CD4-positive, alpha-beta memory T cell (primary cell): ENCODE measurements at regions not wholly inside any gene's neighbourhood (a gene's known extent, or its start where the extent isn't known, plus 50 kb on each side); places are given as distances from the start of the nearest gene placed in this dataset.

Source experiments
- CTCF ChIA-PET: fragments of 350-600 bp; sonication (Branson Sonifier 250); formaldehyde crosslinking; loops from one replicate; lab custom pipeline; 2021; ENCODE audit warnings: inconsistent platforms; ENCODE audit not compliant: partially characterized antibody; lab: Charles Lee
- POLR2A ChIA-PET: fragments of 350-600 bp; sonication (Branson Sonifier 250); formaldehyde crosslinking; loops from one replicate; lab custom pipeline; 2021; ENCODE audit not compliant: partially characterized antibody; lab: Charles Lee
- DNase-seq, 5 donors: peaks; one replicate each; pipeline versions ENCODE4 v3.0.0 to v3.0.0-alpha.2; 2020 to 2022; ENCODE audit warnings: mixed read lengths in 1 of 5
- H3K27ac ChIP-seq: one replicate; pipeline ENCODE4 v1.7.0; 2013; ENCODE audit warnings: low read depth, low read length
- H3K27me3 ChIP-seq: 2 replicates; pipeline ENCODE4 v1.7.0; 2013; ENCODE audit warnings: mild to moderate bottlenecking, low read length, moderate library complexity; ENCODE audit not compliant: insufficient read depth
- H3K36me3 ChIP-seq: 2 replicates; pipeline ENCODE4 v1.7.0; 2013; ENCODE audit warnings: mild to moderate bottlenecking, low read length, moderate library complexity; ENCODE audit not compliant: insufficient read depth
- H3K4me1 ChIP-seq: 2 replicates; pipeline ENCODE4 v1.7.0; 2013; ENCODE audit warnings: mild to moderate bottlenecking, low read length, moderate library complexity; ENCODE audit not compliant: insufficient read depth
- H3K4me3 ChIP-seq, 2 donors: one replicate each; pipeline ENCODE4 v1.7.0; 2013; ENCODE audit warnings: low read length in 2 of 2, mild to moderate bottlenecking in 1 of 2
- H3K9me3 ChIP-seq, 2 donors: one replicate each; pipeline ENCODE4 v1.7.0; 2013; ENCODE audit warnings: low read length in 2 of 2, control low read depth in 1 of 2; ENCODE audit not compliant: control insufficient read depth in 1 of 2
- H3K27ac Mint-ChIP-seq, 7 donors: one replicate each; pipeline ENCODE4 v1.8.0; 2020 to 2021; ENCODE audit warnings: mixed read lengths in 7 of 7, mild to moderate bottlenecking in 6 of 7, inconsistent platforms in 3 of 7, moderate library complexity in 3 of 7
- H3K27me3 Mint-ChIP-seq, 2 donors: one replicate each; pipeline ENCODE4 v1.8.0; 2020 to 2021; ENCODE audit warnings: mixed read lengths in 2 of 2
- H3K36me3 Mint-ChIP-seq, 2 donors: one replicate each; pipeline ENCODE4 v1.8.0; 2020 to 2021; ENCODE audit warnings: mixed read lengths in 2 of 2, inconsistent platforms in 1 of 2, mild to moderate bottlenecking in 1 of 2
- H3K4me1 Mint-ChIP-seq, 4 donors: one replicate each; pipeline ENCODE4 v1.8.0; 2020 to 2021; ENCODE audit warnings: mixed read lengths in 4 of 4, mild to moderate bottlenecking in 1 of 4
- H3K4me3 Mint-ChIP-seq, 8 donors: one replicate each; pipeline ENCODE4 v1.8.0; 2020 to 2021; ENCODE audit warnings: mixed read lengths in 8 of 8, mild to moderate bottlenecking in 7 of 8, moderate library complexity in 6 of 8, inconsistent platforms in 3 of 8
- H3K9me3 Mint-ChIP-seq, 8 donors: one replicate each; pipeline ENCODE4 v1.8.0; 2020 to 2021; ENCODE audit warnings: mixed read lengths in 8 of 8, mild to moderate bottlenecking in 5 of 8, inconsistent platforms in 3 of 8, moderate library complexity in 1 of 8
- intact Hi-C: fragments of 100-400 bp; cut with micrococcal nuclease; formaldehyde crosslinking; loops from one replicate; pipeline ENCODE4 v1.15.1; 2023

DNA sequence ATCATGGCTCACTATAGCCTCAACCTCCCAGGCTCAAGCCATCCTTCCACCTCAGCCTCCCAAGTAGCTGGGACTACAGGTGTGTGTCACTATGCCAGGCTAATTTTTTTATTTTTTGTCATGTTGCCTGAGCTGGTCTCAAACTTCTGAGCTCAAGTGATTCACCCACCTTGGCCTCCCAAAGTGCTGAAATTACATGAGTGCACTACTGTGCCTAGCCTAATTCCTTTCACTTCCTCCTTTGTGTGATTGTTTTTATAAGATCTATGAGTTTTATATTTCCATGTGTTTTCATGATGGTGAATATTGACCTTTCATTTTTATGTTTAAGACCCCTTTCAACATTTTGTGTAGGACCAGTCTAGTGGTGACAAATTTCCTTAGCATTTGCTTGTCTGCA is 55.2 kb upstream of the IL12B start:
- H3K27me3 Mint-ChIP-seq = peaks cover 0 to 3% of the 10 kb centered on the region in 2 donors
- POLR2A ChIA-PET = no interaction called here
- intact Hi-C loops = no loop called here
- DNase-seq = no peak
- peaks cover 24 to 25% of the 10 kb centered on the region in 2 donors for H3K36me3 Mint-ChIP-seq
- H3K27me3 ChIP-seq = no peaks in the 10 kb centered on the region
- H3K27ac Mint-ChIP-seq = peak overlapping the region in 1 of 7 donors; percentile 29
- no peak overlapping the region for H3K4me3 Mint-ChIP-seq
- no peaks in the 10 kb centered on the region for H3K4me1 ChIP-seq
- H3K4me1 Mint-ChIP-seq = no peaks in the 10 kb centered on the region
- H3K36me3 ChIP-seq = no peaks in the 10 kb centered on the region
- peaks cover 0 to 24% of the 10 kb centered on the region in 2 donors for H3K9me3 ChIP-seq
- no peak overlapping the region for H3K27ac ChIP-seq
- peaks cover 6 to 91% (median 75%) of the 10 kb centered on the region in 8 donors for H3K9me3 Mint-ChIP-seq
- no peak overlapping the region for H3K4me3 ChIP-seq
- CTCF ChIA-PET = no interaction called here

DNA sequence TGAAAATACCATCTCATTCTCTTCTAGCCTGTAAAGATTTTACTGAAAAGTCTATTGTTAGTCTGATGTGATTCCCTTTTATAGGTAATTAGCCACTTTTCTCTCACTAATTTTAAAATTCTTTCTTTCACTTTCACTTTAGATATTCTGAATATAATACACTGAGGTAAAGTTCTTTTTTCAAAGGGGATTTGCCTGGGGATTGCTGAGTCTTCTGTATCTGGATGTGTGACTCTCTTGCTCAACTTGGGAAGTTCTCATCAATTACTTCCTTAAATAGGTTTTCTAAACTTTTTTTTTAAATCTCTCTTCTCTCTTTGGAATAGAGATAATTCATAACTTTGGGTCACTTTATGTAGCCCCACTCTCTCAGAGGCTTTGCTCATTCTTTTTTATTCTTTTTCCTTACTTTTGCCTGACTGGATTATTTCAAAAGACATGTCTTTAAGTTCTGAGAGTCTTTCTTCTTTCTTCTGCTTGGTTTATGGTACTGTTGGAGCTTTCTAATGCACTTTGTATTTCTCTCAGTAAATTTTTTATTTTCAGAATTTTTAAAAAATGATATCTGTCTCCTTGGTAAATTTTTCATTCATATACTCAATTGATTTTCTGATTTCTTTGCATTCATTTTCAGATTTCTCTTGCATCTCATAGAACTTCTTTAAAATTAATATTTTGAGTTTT is 55.9 kb upstream of the IL12B start:
- no peaks in the 10 kb centered on the region for H3K4me1 ChIP-seq
- CTCF ChIA-PET = no interaction called here
- H3K27ac ChIP-seq = no peak overlapping the region
- intact Hi-C loops = no loop called here
- no peak overlapping the region for H3K4me3 ChIP-seq
- H3K27ac Mint-ChIP-seq = peak overlapping the region in 1 of 7 donors; percentile 39
- H3K4me1 Mint-ChIP-seq = no peaks in the 10 kb centered on the region
- POLR2A ChIA-PET = no interaction called here
- no peaks in the 10 kb centered on the region for H3K27me3 ChIP-seq
- H3K27me3 Mint-ChIP-seq = peaks cover 0 to 5% of the 10 kb centered on the region in 2 donors
- H3K9me3 ChIP-seq = peaks cover 0 to 24% of the 10 kb centered on the region in 2 donors
- H3K36me3 ChIP-seq = no peaks in the 10 kb centered on the region
- DNase-seq = no peak
- peaks cover 6 to 90% (median 72%) of the 10 kb centered on the region in 8 donors for H3K9me3 Mint-ChIP-seq
- no peak overlapping the region for H3K4me3 Mint-ChIP-seq
- H3K36me3 Mint-ChIP-seq = peaks cover 20 to 25% of the 10 kb centered on the region in 2 donors

DNA sequence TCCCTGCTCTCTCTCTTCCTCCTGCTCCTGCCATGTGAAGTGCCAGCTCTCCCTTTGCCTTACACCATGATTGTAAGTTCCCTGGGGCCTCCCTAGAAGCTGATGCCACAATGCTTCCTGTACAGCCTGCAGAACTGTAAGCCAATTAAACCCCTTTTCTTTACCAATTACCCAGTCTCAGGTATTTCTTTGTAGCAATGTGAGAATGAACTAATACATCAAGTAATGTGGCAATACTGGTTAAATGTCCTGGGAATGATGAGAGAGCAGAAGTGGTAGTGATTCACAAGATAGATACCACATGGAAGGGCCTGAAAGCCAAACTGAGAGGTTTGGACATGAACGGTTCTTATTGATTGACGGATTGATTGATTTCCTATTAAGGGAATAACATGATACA is 62.6 kb upstream of the IL12B start:
- no peak for DNase-seq
- Histone ChIP-seq H3K36me3 (no peaks in the 10 kb centered on the region), H3K9me3 (no peaks in the 10 kb centered on the region), H3K4me3 (no peak overlapping the region), H3K27ac (no peak overlapping the region), H3K4me1 (no peaks in the 10 kb centered on the region), H3K27me3 (no peaks in the 10 kb centered on the region)
- POLR2A ChIA-PET = no interaction called here
- Mint-ChIP-seq H3K4me1 (peaks cover 0 to 3% (median 1%) of the 10 kb centered on the region in 4 donors), H3K4me3 (no peak overlapping the region), H3K36me3 (peaks cover 3 to 12% of the 10 kb centered on the region in 2 donors), H3K9me3 (peaks cover 4 to 33% (median 20%) of the 10 kb centered on the region in 8 donors), H3K27ac (no peak overlapping the region), H3K27me3 (peaks cover 1 to 2% of the 10 kb centered on the region in 2 donors)
- intact Hi-C loops = no loop called here
- CTCF ChIA-PET = no interaction called here

DNA sequence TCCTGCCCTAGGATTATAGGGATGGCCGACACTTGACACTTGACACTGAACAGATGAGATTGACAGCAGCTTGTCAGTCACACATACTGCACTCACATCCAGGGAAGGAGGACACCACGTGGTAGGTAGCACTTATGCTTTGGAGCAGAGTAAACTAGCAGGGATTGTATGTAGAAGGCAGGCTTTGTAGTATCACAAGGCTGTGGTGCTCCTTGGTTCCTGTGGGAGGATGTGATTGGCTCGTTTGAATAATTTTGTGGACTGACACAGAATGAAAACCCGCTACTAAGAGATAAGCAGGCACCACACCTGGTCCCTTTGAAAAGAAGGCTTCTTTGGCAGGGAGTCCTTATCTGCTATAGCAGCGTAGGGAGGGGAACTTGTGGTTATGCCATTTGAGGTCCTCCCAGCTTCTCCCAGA is 63.6 kb upstream of the IL12B start:
- CTCF ChIA-PET = interaction anchor here (0.7 kb wide), 1 partner anchor 287 kb away, joined by 3 read pairs; no protein-coding TSS in a partner anchor
- no peaks in the 10 kb centered on the region for H3K4me1 ChIP-seq
- intact Hi-C loops = no loop called here
- no peak overlapping the region for H3K27ac ChIP-seq
- POLR2A ChIA-PET = no interaction called here
- H3K27me3 ChIP-seq = no peaks in the 10 kb centered on the region
- H3K9me3 ChIP-seq = no peaks in the 10 kb centered on the region
- Mint-ChIP-seq H3K27me3 (peaks cover 1 to 2% of the 10 kb centered on the region in 2 donors), H3K4me1 (peaks cover 0 to 3% (median 1%) of the 10 kb centered on the region in 4 donors), H3K4me3 (no peak overlapping the region), H3K27ac (no peak overlapping the region), H3K9me3 (peaks cover 2 to 23% (median 13%) of the 10 kb centered on the region in 8 donors), H3K36me3 (peaks cover 2 to 11% of the 10 kb centered on the region in 2 donors)
- DNase-seq = no peak
- no peak overlapping the region for H3K4me3 ChIP-seq
- H3K36me3 ChIP-seq = no peaks in the 10 kb centered on the region

DNA sequence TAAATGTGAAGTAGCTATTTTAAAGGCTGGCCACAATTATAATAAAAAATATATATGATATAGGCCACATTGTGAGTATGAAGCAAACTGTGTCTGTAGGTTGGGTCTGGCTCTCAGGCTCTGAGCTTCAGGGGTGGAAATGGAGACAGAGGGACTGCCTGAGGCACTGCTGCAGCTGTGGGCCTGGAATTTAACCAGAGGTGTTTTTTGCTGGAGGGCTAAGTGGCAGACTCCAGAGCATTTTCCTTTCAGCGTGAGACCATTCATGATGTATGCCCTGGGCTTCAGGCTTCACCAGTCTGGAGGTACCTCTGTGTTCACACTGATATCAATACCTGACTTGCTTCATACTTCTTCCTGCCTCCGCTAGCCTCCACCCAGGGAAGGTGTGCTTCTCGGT is 64.9 kb upstream of the IL12B start:
- peaks cover 1 to 2% of the 10 kb centered on the region in 2 donors for H3K27me3 Mint-ChIP-seq
- H3K36me3 ChIP-seq = no peaks in the 10 kb centered on the region
- no peaks in the 10 kb centered on the region for H3K4me1 ChIP-seq
- intact Hi-C loops = no loop called here
- H3K9me3 ChIP-seq = no peaks in the 10 kb centered on the region
- peaks cover 0 to 9% of the 10 kb centered on the region in 2 donors for H3K36me3 Mint-ChIP-seq
- H3K27me3 ChIP-seq = no peaks in the 10 kb centered on the region
- no peak overlapping the region for H3K27ac Mint-ChIP-seq
- peaks cover 0 to 12% (median 5%) of the 10 kb centered on the region in 8 donors for H3K9me3 Mint-ChIP-seq
- ChIA-PET POLR2A (no interaction called here), CTCF (no interaction called here)
- no peak overlapping the region for H3K27ac ChIP-seq
- DNase-seq = no peak
- H3K4me3 Mint-ChIP-seq = no peak overlapping the region
- H3K4me3 ChIP-seq = no peak overlapping the region
- H3K4me1 Mint-ChIP-seq = peaks cover 0 to 3% (median 1%) of the 10 kb centered on the region in 4 donors

- H3K27me3 Mint-ChIP-seq = no peaks in the 10 kb centered on the region
- H3K4me3 Mint-ChIP-seq = no peak overlapping the region
- Histone ChIP-seq H3K36me3 (no peaks in the 10 kb centered on the region), H3K4me1 (no peaks in the 10 kb centered on the region), H3K4me3 (no peak overlapping the region), H3K27me3 (no peaks in the 10 kb centered on the region), H3K27ac (no peak overlapping the region), H3K9me3 (no peaks in the 10 kb centered on the region)
- peak overlapping the region in 1 of 7 donors; percentile 69 for H3K27ac Mint-ChIP-seq
- peaks cover 0 to 5% (median 1%) of the 10 kb centered on the region in 4 donors for H3K4me1 Mint-ChIP-seq
- ChIA-PET POLR2A (no interaction called here), CTCF (interaction anchor here (0.8 kb wide), 1 partner anchor 242 kb away, joined by 3 read pairs; no protein-coding TSS in a partner anchor)
- peaks cover 0 to 5% of the 10 kb centered on the region in 2 donors for H3K36me3 Mint-ChIP-seq
- intact Hi-C loops = no loop called here
- no peaks in the 10 kb centered on the region for H3K9me3 Mint-ChIP-seq
- DNase-seq = no peak
Observed at GRCh38 chr5:159398936-159399335, 68.6 kb upstream of the IL12B start.

- H3K27me3 Mint-ChIP-seq = no peaks in the 10 kb centered on the region
- no peak overlapping the region for H3K4me3 Mint-ChIP-seq
- H3K27ac Mint-ChIP-seq = no peak overlapping the region
- intact Hi-C loops = no loop called here
- Histone ChIP-seq H3K27ac (no peak overlapping the region), H3K27me3 (no peaks in the 10 kb centered on the region), H3K4me3 (no peak overlapping the region), H3K4me1 (no peaks in the 10 kb centered on the region), H3K9me3 (no peaks in the 10 kb centered on the region), H3K36me3 (no peaks in the 10 kb centered on the region)
- CTCF ChIA-PET = interaction anchor here (1.5 kb wide), 1 partner anchor 83 kb away, joined by 3 read pairs; no protein-coding TSS in a partner anchor
- POLR2A ChIA-PET = no interaction called here
- DNase-seq = no peak
- peaks cover 0 to 5% of the 10 kb centered on the region in 2 donors for H3K36me3 Mint-ChIP-seq
- peaks cover 0 to 3% (median under 1%) of the 10 kb centered on the region in 4 donors for H3K4me1 Mint-ChIP-seq
- no peaks in the 10 kb centered on the region for H3K9me3 Mint-ChIP-seq
Observed at GRCh38 chr5:159400476-159400875, 70.2 kb upstream of the IL12B start.
